ENCODE measurements at regions not wholly inside any gene's neighbourhood (a gene's known extent, or its start where the extent isn't known, plus 50 kb on each side); places are given as distances from the start of the nearest gene placed in this dataset.

- DNase-seq (ENCODE audit: low read depth) = no peak
Measured at GRCh38 chr7:156067156-156067555, 254.9 kb upstream of the SHH start.

GRCh38 chr7:156065400-156065799 lies 253.1 kb upstream of the SHH start:
- no peak for DNase-seq (ENCODE audit: low read depth)

GRCh38 chr7:156064971-156065386 lies 252.7 kb upstream of the SHH start:
- peak; percentile 20 for DNase-seq (ENCODE audit: low read depth)

- no peak for DNase-seq (ENCODE audit: low read depth)
Measured at GRCh38 chr7:156063241-156063810, 251.1 kb upstream of the SHH start.

- no peak for DNase-seq (ENCODE audit: low read depth)
Measured at GRCh38 chr7:156062286-156062685, 250.0 kb upstream of the SHH start.

- no peak for DNase-seq (ENCODE audit: low read depth)
Measured at GRCh38 chr7:156061689-156062255, 249.5 kb upstream of the SHH start.

- DNase-seq (ENCODE audit: low read depth) = no peak
Measured at GRCh38 chr7:156060925-156061324, 248.7 kb upstream of the SHH start.

GRCh38 chr7:156059369-156059768 lies 247.1 kb upstream of the SHH start:
- no peak for DNase-seq (ENCODE audit: low read depth)

GRCh38 chr7:156058248-156058647 lies 246.0 kb upstream of the SHH start:
- DNase-seq (ENCODE audit: low read depth) = no peak

- no peak for DNase-seq (ENCODE audit: low read depth)
Measured at GRCh38 chr7:156056534-156056933, 244.3 kb upstream of the SHH start.

GRCh38 chr7:156055206-156055822 lies 243.1 kb upstream of the SHH start:
- no peak for DNase-seq (ENCODE audit: low read depth)

- no peak for DNase-seq (ENCODE audit: low read depth)
Measured at GRCh38 chr7:156051884-156052283, 239.6 kb upstream of the SHH start.

GRCh38 chr7:156050636-156051569 lies 238.6 kb upstream of the SHH start:
- no peak for DNase-seq (ENCODE audit: low read depth)

- no peak for DNase-seq (ENCODE audit: low read depth)
Measured at GRCh38 chr7:156049366-156049765, 237.1 kb upstream of the SHH start.

GRCh38 chr7:156046031-156046560 lies 233.8 kb upstream of the SHH start:
- DNase-seq (ENCODE audit: low read depth) = no peak

GRCh38 chr7:156043416-156044178 lies 231.3 kb upstream of the SHH start:
- no peak for DNase-seq (ENCODE audit: low read depth)

- no peak for DNase-seq (ENCODE audit: low read depth)
Measured at GRCh38 chr7:156041398-156041797, 229.1 kb upstream of the SHH start.

GRCh38 chr7:156039971-156040677 lies 227.9 kb upstream of the SHH start:
- DNase-seq (ENCODE audit: low read depth) = no peak

- DNase-seq (ENCODE audit: low read depth) = no peak
Measured at GRCh38 chr7:156039194-156039593, 226.9 kb upstream of the SHH start.

- no peak for DNase-seq (ENCODE audit: low read depth)
Measured at GRCh38 chr7:156038345-156038744, 226.1 kb upstream of the SHH start.

- no peak for DNase-seq (ENCODE audit: low read depth)
Measured at GRCh38 chr7:156036153-156036552, 223.9 kb upstream of the SHH start.

Measured in non-pigmented ciliary epithelial cell (primary cell).